ENCODE measurements at regions not wholly inside any gene's neighbourhood (a gene's known extent, or its start where the extent isn't known, plus 50 kb on each side); places are given as distances from the start of the nearest gene placed in this dataset.

DNA sequence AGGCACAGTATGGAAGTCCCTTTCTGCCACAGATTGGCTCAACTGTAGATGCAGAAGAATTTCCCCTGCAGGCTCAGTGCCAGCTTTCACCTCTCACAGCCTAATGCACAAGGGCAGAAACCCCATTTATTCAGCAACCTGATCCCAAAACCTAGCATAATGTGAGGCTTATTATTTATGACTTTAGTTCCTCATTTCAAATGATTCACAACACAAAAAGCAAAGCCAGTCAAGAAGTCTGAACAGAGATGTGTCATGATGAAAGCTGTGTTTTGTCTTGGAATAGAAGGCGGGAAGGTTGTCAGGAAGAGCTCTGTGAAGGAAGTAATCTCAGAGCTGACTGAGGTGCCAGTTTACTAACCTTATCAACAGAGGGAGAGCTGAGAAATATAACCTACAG lies 369.7 kb downstream of the LRRC70 start:
- no peak for TF ChIP-seq YY1 (IDR thresholded peaks at IDR 0.05; ENCODE audit: low read depth)
- TF ChIP-seq CREB1 (IDR thresholded peaks at IDR 0.05; ENCODE audit: low read depth): no peak
- no peak for TF ChIP-seq TCF12 (IDR thresholded peaks at IDR 0.05; ENCODE audit: low read depth)
- TF ChIP-seq FOXM1 (IDR thresholded peaks at IDR 0.05; ENCODE audit: borderline replicate concordance, low read depth): no peak
- no peak for TF ChIP-seq RAD21 (IDR thresholded peaks at IDR 0.05; ENCODE audit: low read depth)
- TF ChIP-seq TEAD4 (IDR thresholded peaks at IDR 0.05): no peak
- TF ChIP-seq NFIC (IDR thresholded peaks at IDR 0.05): no peak
- TF ChIP-seq EP300 (IDR thresholded peaks at IDR 0.05; ENCODE audit: borderline replicate concordance): no peak
- TF ChIP-seq, protein P1, sequence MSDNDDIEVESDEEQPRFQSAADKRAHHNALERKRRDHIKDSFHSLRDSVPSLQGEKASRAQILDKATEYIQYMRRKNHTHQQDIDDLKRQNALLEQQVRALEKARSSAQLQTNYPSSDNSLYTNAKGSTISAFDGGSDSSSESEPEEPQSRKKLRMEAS (IDR thresholded peaks at IDR 0.05): no peak
- TF ChIP-seq EGR1 (IDR thresholded peaks at IDR 0.05): no peak
- TF ChIP-seq TAF1 (IDR thresholded peaks at IDR 0.05; ENCODE audit: low read depth): no peak
- TF ChIP-seq ZBTB7A (IDR thresholded peaks at IDR 0.05; ENCODE audit: low read depth): no peak
- no peak for TF ChIP-seq CEBPB (IDR thresholded peaks at IDR 0.05)
- TF ChIP-seq, protein P2, sequence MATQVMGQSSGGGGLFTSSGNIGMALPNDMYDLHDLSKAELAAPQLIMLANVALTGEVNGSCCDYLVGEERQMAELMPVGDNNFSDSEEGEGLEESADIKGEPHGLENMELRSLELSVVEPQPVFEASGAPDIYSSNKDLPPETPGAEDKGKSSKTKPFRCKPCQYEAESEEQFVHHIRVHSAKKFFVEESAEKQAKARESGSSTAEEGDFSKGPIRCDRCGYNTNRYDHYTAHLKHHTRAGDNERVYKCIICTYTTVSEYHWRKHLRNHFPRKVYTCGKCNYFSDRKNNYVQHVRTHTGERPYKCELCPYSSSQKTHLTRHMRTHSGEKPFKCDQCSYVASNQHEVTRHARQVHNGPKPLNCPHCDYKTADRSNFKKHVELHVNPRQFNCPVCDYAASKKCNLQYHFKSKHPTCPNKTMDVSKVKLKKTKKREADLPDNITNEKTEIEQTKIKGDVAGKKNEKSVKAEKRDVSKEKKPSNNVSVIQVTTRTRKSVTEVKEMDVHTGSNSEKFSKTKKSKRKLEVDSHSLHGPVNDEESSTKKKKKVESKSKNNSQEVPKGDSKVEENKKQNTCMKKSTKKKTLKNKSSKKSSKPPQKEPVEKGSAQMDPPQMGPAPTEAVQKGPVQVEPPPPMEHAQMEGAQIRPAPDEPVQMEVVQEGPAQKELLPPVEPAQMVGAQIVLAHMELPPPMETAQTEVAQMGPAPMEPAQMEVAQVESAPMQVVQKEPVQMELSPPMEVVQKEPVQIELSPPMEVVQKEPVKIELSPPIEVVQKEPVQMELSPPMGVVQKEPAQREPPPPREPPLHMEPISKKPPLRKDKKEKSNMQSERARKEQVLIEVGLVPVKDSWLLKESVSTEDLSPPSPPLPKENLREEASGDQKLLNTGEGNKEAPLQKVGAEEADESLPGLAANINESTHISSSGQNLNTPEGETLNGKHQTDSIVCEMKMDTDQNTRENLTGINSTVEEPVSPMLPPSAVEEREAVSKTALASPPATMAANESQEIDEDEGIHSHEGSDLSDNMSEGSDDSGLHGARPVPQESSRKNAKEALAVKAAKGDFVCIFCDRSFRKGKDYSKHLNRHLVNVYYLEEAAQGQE (IDR thresholded peaks at IDR 0.05; ENCODE audit: low read depth): no peak
- TF ChIP-seq, protein P3, sequence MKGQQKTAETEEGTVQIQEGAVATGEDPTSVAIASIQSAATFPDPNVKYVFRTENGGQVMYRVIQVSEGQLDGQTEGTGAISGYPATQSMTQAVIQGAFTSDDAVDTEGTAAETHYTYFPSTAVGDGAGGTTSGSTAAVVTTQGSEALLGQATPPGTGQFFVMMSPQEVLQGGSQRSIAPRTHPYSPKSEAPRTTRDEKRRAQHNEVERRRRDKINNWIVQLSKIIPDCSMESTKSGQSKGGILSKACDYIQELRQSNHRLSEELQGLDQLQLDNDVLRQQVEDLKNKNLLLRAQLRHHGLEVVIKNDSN (IDR thresholded peaks at IDR 0.05): no peak

DNA sequence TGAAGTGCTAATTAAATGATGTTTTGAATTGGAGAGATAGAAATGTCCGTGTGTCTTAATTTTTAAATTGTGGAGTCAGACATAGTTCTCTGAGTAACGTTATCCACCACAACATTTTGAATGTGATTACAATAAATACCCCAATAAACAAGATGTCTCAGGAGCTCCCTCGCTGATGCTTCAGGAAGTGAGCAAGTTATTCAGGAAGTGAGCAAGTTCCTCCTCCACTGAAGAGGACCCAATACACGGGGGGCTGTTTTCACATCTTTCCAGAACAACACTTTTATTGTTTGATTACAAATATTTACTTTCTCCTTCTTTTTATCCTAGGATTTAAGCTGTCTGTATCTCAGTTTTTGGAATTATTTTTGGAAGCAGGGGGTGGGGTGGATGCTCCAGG lies 363.8 kb downstream of the LRRC70 start:
- no peak for TF ChIP-seq EGR1 (IDR thresholded peaks at IDR 0.05)
- TF ChIP-seq, protein P1 (IDR thresholded peaks at IDR 0.05): no peak
- TF ChIP-seq RAD21 (IDR thresholded peaks at IDR 0.05; ENCODE audit: low read depth): no peak
- no peak for TF ChIP-seq CEBPB (IDR thresholded peaks at IDR 0.05)
- TF ChIP-seq NFIC (IDR thresholded peaks at IDR 0.05): no peak
- TF ChIP-seq TCF12 (IDR thresholded peaks at IDR 0.05; ENCODE audit: low read depth): no peak
- TF ChIP-seq ZBTB7A (IDR thresholded peaks at IDR 0.05; ENCODE audit: low read depth): no peak
- no peak for TF ChIP-seq YY1 (IDR thresholded peaks at IDR 0.05; ENCODE audit: low read depth)
- TF ChIP-seq EP300 (IDR thresholded peaks at IDR 0.05; ENCODE audit: borderline replicate concordance): no peak
- no peak for TF ChIP-seq TAF1 (IDR thresholded peaks at IDR 0.05; ENCODE audit: low read depth)
- TF ChIP-seq TEAD4 (IDR thresholded peaks at IDR 0.05): no peak
- TF ChIP-seq FOXM1 (IDR thresholded peaks at IDR 0.05; ENCODE audit: borderline replicate concordance, low read depth): no peak
- TF ChIP-seq, protein P3 (IDR thresholded peaks at IDR 0.05): no peak
- TF ChIP-seq, protein P2 (IDR thresholded peaks at IDR 0.05; ENCODE audit: low read depth): no peak

DNA sequence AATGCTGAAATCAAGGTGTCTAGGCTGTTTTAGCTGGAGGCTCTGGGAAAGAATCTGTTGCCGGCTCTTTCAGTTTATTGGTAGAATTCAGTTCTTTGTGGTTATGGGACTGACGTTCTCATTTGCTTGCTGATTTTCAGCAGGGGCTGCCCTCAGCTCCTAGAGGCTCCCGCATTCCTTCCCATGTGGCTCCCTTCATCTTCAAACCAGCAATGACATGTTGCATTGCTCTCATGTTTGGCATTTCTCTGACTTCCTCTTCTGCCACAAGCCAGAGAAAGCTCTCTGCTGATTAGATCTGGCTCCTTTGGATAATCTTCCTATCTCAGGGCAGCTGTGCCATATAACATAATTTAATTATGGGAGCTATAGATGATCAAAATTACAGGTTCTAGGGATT lies 360.3 kb downstream of the LRRC70 start:
- TF ChIP-seq, protein P1 (IDR thresholded peaks at IDR 0.05): no peak
- TF ChIP-seq, protein P3 (IDR thresholded peaks at IDR 0.05): no peak
- TF ChIP-seq ZBTB7A (IDR thresholded peaks at IDR 0.05; ENCODE audit: low read depth) (no peak), TEAD4 (IDR thresholded peaks at IDR 0.05) (no peak), TAF1 (IDR thresholded peaks at IDR 0.05; ENCODE audit: low read depth) (no peak), YY1 (IDR thresholded peaks at IDR 0.05; ENCODE audit: low read depth) (no peak), EP300 (IDR thresholded peaks at IDR 0.05; ENCODE audit: borderline replicate concordance) (no peak), TCF12 (IDR thresholded peaks at IDR 0.05; ENCODE audit: low read depth) (no peak), CREB1 (IDR thresholded peaks at IDR 0.05; ENCODE audit: low read depth) (no peak), CEBPB (IDR thresholded peaks at IDR 0.05) (no peak), EGR1 (IDR thresholded peaks at IDR 0.05) (no peak), NFIC (IDR thresholded peaks at IDR 0.05) (no peak)
- TF ChIP-seq, protein P2 (IDR thresholded peaks at IDR 0.05; ENCODE audit: low read depth): no peak
